ENCODE measurements at regions not wholly inside any gene's neighbourhood (a gene's known extent, or its start where the extent isn't known, plus 50 kb on each side); places are given as distances from the start of the nearest gene placed in this dataset.

DNA sequence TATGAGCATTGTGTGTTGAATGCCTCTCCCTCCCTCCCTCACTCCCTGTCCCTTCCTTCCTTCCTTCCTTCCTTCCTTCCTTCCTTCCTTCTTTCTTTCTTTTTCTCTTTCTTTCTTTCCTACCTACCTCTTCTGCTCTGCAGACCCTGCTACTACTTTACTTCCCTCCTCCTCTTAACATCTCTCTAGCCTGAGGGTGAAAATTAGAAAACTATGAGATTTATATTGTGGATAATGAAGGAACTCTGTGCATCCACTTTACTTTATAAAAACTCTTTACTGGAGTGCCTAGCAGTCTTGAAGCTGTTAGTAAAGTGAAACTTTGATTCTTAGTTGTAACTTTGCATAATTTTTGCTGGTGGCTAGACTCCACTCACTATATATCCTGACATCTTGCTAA lies 572.2 kb downstream of the RWDD3 start:
- H3K27me3 Mint-ChIP-seq: no peaks in the 10 kb centered on the region
- ATAC-seq (replicated peaks; ENCODE audit: extremely low read depth, poor library complexity, severe bottlenecking) (no peak), DNase-seq (ENCODE audit: low spot score in 2 of 2) (no peak)
- H3K27ac Mint-ChIP-seq (ENCODE audit: low read depth): no peak overlapping the region
- H3K4me3 Mint-ChIP-seq: no peak overlapping the region
- no peaks in the 10 kb centered on the region for H3K36me3 Mint-ChIP-seq (ENCODE audit: insufficient read depth)
- H3K9me3 Mint-ChIP-seq: peaks cover 21% of the 10 kb centered on the region
- no peaks in the 10 kb centered on the region for H3K4me1 Mint-ChIP-seq

DNA sequence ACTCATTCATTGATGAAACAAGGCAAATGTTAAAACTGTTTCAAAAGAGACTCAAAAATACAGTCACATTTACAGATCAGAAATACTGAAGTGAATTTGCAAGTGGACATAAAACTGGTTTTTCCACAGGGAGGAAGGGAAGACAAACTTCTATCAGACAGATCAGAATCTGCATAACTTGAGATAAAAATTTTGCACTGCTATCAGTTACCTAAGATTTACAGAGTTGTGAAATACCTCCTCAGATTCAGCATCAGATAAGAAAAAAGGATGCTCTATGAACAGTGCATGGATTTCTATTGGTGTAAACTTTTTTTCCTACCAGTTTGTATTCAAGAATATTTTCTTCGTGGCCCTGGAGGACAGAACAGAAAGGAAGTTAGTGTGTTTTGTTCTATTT lies 575.4 kb downstream of the RWDD3 start:
- H3K27ac Mint-ChIP-seq (ENCODE audit: low read depth): no peak overlapping the region
- H3K36me3 Mint-ChIP-seq (ENCODE audit: insufficient read depth): no peaks in the 10 kb centered on the region
- H3K4me3 Mint-ChIP-seq: no peak overlapping the region
- peaks cover 27% of the 10 kb centered on the region for H3K9me3 Mint-ChIP-seq
- DNase-seq (ENCODE audit: low spot score in 2 of 2): no peak
- ATAC-seq (replicated peaks; ENCODE audit: extremely low read depth, poor library complexity, severe bottlenecking): no peak
- H3K27me3 Mint-ChIP-seq: no peaks in the 10 kb centered on the region
- no peaks in the 10 kb centered on the region for H3K4me1 Mint-ChIP-seq

DNA sequence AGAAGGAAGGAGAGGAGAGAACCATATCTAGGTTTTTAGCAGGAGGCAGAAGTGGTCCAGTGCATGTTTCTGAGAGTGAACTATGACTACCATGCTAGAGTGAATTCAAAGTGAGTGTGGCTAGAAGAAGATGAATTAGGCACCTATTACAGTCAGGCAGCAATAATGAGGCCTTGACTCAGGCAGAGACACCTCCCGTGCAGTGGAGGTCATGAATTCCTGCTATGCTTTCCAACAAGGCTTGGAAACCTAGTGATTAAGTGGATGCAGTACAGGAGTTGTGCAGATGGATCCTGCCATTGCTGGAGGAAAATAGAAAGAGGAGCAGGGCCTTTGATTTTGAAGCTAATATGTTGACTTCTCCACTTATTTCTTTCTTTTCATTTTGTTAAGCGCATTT lies 581.5 kb downstream of the RWDD3 start:
- H3K27me3 Mint-ChIP-seq: no peaks in the 10 kb centered on the region
- no peaks in the 10 kb centered on the region for H3K36me3 Mint-ChIP-seq (ENCODE audit: insufficient read depth)
- no peaks in the 10 kb centered on the region for H3K4me1 Mint-ChIP-seq
- no peak overlapping the region for H3K27ac Mint-ChIP-seq (ENCODE audit: low read depth)
- DNase-seq (ENCODE audit: low spot score in 2 of 2): no peak
- ATAC-seq (replicated peaks; ENCODE audit: extremely low read depth, poor library complexity, severe bottlenecking): no peak
- peaks cover 14% of the 10 kb centered on the region for H3K9me3 Mint-ChIP-seq
- no peak overlapping the region for H3K4me3 Mint-ChIP-seq

DNA sequence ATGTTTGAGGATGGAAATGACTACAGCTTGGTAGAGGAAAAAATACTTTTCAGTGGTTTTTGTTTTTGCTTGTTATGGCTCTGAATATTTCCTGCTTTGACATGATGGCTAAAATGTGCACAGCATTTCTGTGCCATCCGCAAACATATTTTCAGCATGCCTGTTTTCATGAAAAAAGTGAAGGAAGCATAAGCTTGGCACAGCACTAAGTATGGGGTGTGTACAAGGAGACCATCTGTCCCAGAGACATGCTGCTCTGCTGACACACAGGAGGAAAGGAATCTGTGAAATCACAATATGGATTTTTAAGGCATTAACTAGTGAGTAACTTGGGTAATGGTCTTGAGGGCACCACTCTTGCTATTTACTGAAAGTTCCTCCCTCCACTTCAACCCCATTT lies 595.5 kb downstream of the RWDD3 start:
- H3K27me3 Mint-ChIP-seq: no peaks in the 10 kb centered on the region
- H3K27ac Mint-ChIP-seq (ENCODE audit: low read depth): no peak overlapping the region
- peaks cover 26% of the 10 kb centered on the region for H3K9me3 Mint-ChIP-seq
- ATAC-seq (replicated peaks; ENCODE audit: extremely low read depth, poor library complexity, severe bottlenecking): no peak
- no peak overlapping the region for H3K4me3 Mint-ChIP-seq
- DNase-seq (ENCODE audit: low spot score in 2 of 2): no peak
- no peaks in the 10 kb centered on the region for H3K4me1 Mint-ChIP-seq
- no peaks in the 10 kb centered on the region for H3K36me3 Mint-ChIP-seq (ENCODE audit: insufficient read depth)

DNA sequence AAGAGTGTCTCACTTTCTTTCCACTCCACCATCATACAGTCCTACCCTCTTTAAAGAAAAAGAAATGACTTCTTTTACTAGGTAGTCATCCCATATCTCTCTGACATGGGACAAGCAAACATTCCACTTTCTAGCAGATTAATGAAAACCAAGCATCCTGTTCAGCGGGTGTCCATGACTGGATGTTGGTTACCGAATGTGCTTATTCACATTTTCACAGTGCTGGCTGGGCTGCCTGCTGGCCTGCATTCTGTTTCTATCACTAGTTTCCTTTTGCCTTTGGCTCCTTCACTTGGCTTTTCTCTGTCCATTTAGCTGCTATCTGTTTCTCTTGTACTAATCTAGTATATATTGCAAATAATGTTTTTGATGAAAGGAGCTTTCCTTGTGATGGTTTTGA lies 598.4 kb downstream of the RWDD3 start:
- Mint-ChIP-seq H3K4me3 (no peak overlapping the region), H3K27ac (ENCODE audit: low read depth) (no peak overlapping the region), H3K9me3 (peaks cover 25% of the 10 kb centered on the region), H3K27me3 (no peaks in the 10 kb centered on the region), H3K36me3 (ENCODE audit: insufficient read depth) (no peaks in the 10 kb centered on the region), H3K4me1 (no peaks in the 10 kb centered on the region)
- ATAC-seq (replicated peaks; ENCODE audit: extremely low read depth, poor library complexity, severe bottlenecking) (no peak), DNase-seq (ENCODE audit: low spot score in 2 of 2) (no peak)

DNA sequence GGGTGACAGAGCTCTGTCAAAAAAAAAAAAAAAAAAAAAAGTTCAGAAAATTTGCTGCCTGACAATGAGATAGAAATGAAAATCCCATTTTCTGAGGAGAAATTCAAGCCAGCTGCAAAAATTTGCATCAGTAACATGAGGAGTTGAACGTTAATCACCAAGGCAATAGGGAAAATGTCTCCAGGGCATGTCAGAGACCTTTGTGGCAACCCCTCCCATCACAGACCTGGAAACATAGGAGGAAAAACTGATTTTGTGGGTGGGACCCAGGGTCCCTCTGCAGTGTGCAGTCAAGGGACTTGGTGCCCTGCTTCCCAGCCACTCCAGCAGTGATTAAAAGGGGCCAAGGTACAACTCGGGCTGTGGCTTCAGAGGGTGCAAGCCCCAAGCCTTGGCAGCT lies 615.4 kb downstream of the RWDD3 start:
- ATAC-seq (replicated peaks; ENCODE audit: extremely low read depth, poor library complexity, severe bottlenecking) (no peak), DNase-seq (ENCODE audit: low spot score in 2 of 2) (no peak)
- H3K27ac Mint-ChIP-seq (ENCODE audit: low read depth): no peak overlapping the region
- no peaks in the 10 kb centered on the region for H3K36me3 Mint-ChIP-seq (ENCODE audit: insufficient read depth)
- H3K9me3 Mint-ChIP-seq: peaks cover 19% of the 10 kb centered on the region
- no peaks in the 10 kb centered on the region for H3K4me1 Mint-ChIP-seq
- no peak overlapping the region for H3K4me3 Mint-ChIP-seq
- H3K27me3 Mint-ChIP-seq: no peaks in the 10 kb centered on the region

DNA sequence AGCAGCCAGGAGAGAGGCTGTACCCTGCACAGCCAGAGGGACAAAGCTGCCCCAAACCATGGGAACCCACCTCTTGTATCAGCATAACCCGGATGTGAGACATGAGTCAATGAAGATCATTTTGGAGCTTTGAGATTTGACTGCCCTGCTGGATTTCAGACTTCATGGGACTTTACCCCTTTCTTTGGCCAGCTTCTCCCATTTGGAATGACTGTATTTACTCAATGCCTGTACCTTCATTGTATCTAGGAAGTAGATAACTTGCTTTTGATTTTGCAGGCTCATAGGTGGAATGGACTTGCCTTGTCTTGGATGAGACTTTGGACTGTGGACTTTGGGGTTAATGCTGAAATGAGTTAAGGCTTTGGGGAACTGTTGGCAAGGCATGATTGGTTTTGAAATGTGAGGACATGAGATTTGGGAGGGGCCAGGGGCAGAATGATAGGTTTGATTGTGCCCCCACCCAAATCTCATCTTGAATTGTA lies 616.2 kb downstream of the RWDD3 start:
- Mint-ChIP-seq H3K4me1 (no peaks in the 10 kb centered on the region), H3K27ac (ENCODE audit: low read depth) (no peak overlapping the region), H3K36me3 (ENCODE audit: insufficient read depth) (no peaks in the 10 kb centered on the region), H3K27me3 (no peaks in the 10 kb centered on the region), H3K4me3 (no peak overlapping the region), H3K9me3 (peaks cover 15% of the 10 kb centered on the region)
- no peak for DNase-seq (ENCODE audit: low spot score in 2 of 2)
- no peak for ATAC-seq (replicated peaks; ENCODE audit: extremely low read depth, poor library complexity, severe bottlenecking)

DNA sequence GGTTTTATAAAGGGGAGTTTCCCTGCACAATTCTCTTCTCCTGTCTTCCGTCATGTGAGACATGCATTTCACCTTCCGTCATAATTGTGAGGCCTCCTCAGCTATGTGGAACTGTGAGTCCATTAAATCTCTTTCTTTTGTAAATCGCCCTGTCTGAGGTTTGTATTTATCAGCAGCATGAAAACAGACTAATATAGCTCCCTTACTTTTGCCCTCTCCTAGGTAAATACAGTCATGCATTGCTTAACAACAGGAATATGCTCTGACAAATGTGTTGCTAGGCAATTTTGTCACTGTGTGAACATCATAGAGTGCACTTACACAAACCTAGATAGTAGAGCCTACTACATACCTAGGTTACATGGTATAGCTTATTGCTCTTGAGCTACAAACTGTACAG lies 616.8 kb downstream of the RWDD3 start:
- Mint-ChIP-seq H3K27ac (ENCODE audit: low read depth) (no peak overlapping the region), H3K9me3 (peaks cover 15% of the 10 kb centered on the region), H3K27me3 (no peaks in the 10 kb centered on the region), H3K36me3 (ENCODE audit: insufficient read depth) (no peaks in the 10 kb centered on the region), H3K4me3 (no peak overlapping the region), H3K4me1 (no peaks in the 10 kb centered on the region)
- no peak for DNase-seq (ENCODE audit: low spot score in 2 of 2)
- no peak for ATAC-seq (replicated peaks; ENCODE audit: extremely low read depth, poor library complexity, severe bottlenecking)

DNA sequence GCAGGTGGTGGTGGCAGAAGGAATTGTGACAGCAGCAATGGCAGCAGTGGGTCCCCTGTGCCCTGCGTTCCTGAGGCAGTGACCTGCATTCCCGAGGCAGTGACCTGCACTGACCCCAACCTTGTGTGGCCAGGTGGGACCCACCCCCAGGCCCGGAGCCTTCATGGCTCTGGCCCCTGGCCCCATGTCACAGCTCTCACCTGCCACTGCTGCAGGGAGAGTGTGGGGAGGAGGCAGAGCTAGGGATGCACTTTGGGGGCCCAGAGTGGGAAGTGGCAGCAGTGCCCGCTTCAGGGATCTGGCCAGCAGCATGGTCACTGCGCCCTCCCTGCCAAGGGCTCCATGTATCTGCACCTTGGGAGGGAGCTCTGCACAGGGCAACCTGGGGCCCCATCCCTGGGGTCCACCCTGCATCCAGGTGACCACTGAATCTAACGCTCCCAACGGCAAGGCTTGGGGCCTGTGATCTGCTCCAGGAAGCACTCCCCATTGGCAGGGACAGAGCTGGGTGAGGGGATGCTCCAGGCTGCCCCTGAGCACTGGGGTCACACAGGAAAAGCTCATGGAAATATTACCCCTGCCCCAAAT lies 618.6 kb downstream of the RWDD3 start:
- DNase-seq (ENCODE audit: low spot score in 2 of 2) (no peak), ATAC-seq (replicated peaks; ENCODE audit: extremely low read depth, poor library complexity, severe bottlenecking) (no peak)
- H3K4me3 Mint-ChIP-seq: no peak overlapping the region
- H3K27me3 Mint-ChIP-seq: no peaks in the 10 kb centered on the region
- H3K4me1 Mint-ChIP-seq: no peaks in the 10 kb centered on the region
- H3K9me3 Mint-ChIP-seq: peaks cover 15% of the 10 kb centered on the region
- no peak overlapping the region for H3K27ac Mint-ChIP-seq (ENCODE audit: low read depth)
- H3K36me3 Mint-ChIP-seq (ENCODE audit: insufficient read depth): no peaks in the 10 kb centered on the region

DNA sequence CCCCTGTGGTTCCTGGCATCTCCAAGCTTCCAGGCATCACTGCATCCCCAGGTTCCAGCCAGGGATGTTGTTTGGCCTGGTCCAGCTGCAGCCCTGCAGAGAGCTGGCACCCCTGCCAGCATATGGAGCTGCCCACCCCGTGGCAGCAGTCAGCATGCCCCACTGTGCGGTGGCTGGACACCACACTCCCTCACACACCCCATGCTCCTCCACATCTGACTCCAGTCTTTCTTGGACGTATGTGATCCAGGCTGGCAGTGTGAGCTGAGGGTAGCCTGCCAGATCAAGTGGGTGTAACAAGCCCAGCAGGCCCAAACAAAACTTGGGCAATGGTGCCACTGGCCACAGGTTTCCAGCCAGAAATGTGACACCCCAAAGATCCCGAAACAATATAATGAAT lies 620.4 kb downstream of the RWDD3 start:
- no peaks in the 10 kb centered on the region for H3K4me1 Mint-ChIP-seq
- no peak for ATAC-seq (replicated peaks; ENCODE audit: extremely low read depth, poor library complexity, severe bottlenecking)
- H3K9me3 Mint-ChIP-seq: peaks cover 6% of the 10 kb centered on the region
- no peak overlapping the region for H3K4me3 Mint-ChIP-seq
- no peak overlapping the region for H3K27ac Mint-ChIP-seq (ENCODE audit: low read depth)
- no peaks in the 10 kb centered on the region for H3K27me3 Mint-ChIP-seq
- H3K36me3 Mint-ChIP-seq (ENCODE audit: insufficient read depth): no peaks in the 10 kb centered on the region
- DNase-seq (ENCODE audit: low spot score in 2 of 2): no peak

DNA sequence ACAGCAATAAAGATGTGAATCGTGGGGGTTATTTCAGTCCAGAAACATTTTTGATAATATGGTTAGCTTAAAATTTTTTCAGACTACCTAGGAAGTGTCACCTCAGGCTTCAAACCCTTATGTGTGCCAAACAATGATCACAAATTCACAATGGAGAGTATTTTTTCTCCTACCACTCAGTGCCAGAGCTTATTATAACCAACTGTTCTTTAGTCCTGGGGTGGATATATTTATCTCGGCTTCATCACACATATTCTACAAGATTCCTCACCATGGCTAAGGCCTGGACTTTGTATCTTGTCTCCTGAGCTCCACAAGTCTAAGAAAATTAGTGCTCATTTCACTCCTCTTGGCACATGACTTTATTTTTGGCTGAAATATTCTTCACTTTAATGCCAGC lies 629.1 kb downstream of the RWDD3 start:
- no peaks in the 10 kb centered on the region for H3K27me3 Mint-ChIP-seq
- H3K9me3 Mint-ChIP-seq: peaks cover 15% of the 10 kb centered on the region
- H3K4me3 Mint-ChIP-seq: no peak overlapping the region
- no peak for ATAC-seq (replicated peaks; ENCODE audit: extremely low read depth, poor library complexity, severe bottlenecking)
- H3K4me1 Mint-ChIP-seq: no peaks in the 10 kb centered on the region
- DNase-seq (ENCODE audit: low spot score in 2 of 2): no peak
- H3K27ac Mint-ChIP-seq (ENCODE audit: low read depth): no peak overlapping the region
- H3K36me3 Mint-ChIP-seq (ENCODE audit: insufficient read depth): no peaks in the 10 kb centered on the region

DNA sequence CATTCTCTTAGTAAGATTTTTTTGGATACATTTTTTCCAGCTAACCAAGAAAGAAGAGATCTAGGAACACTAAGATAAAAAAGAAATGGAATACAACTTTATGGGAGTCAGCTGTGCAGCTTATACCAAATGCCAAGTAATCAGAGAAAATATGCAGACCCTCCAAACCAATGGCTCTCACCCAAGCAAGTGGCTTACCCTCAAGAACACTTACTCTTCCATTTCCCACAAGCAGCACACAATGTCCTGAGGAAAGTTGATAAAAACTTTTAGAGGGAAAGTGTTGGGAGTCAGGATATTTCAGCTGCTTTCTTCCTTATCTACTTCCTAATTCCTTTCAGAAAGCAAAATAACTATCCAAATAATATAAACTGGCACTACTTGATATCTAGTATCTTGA lies 631.8 kb downstream of the RWDD3 start:
- Mint-ChIP-seq H3K4me1 (no peaks in the 10 kb centered on the region), H3K27ac (ENCODE audit: low read depth) (no peak overlapping the region), H3K27me3 (no peaks in the 10 kb centered on the region), H3K9me3 (peaks cover 14% of the 10 kb centered on the region), H3K36me3 (ENCODE audit: insufficient read depth) (no peaks in the 10 kb centered on the region), H3K4me3 (no peak overlapping the region)
- ATAC-seq (replicated peaks; ENCODE audit: extremely low read depth, poor library complexity, severe bottlenecking) (no peak), DNase-seq (ENCODE audit: low spot score in 2 of 2) (no peak)

DNA sequence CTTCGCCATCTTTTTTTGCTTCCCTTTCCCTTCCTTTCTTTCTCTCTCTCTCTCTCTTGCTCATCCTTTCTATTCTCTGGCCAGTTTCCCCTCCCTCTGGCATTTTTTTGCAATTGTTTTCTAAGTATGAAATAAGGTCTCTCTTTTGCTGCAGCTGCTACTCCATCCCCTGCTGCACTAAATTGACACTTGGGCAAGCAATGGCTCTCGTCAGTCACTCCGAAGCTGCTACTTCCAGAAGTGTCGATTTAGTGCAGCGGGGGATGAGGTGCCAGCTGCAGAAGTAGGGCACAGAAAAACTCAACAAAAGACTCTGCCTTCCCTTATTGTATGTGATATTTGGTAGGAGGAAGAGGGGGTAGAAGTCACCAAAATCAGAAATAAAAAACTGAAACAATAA lies 642.3 kb downstream of the RWDD3 start:
- ATAC-seq (replicated peaks; ENCODE audit: extremely low read depth, poor library complexity, severe bottlenecking): no peak
- Mint-ChIP-seq H3K4me3 (no peak overlapping the region), H3K27ac (ENCODE audit: low read depth) (no peak overlapping the region), H3K4me1 (no peaks in the 10 kb centered on the region), H3K36me3 (ENCODE audit: insufficient read depth) (no peaks in the 10 kb centered on the region), H3K27me3 (no peaks in the 10 kb centered on the region), H3K9me3 (peaks cover 17% of the 10 kb centered on the region)
- DNase-seq (ENCODE audit: low spot score in 2 of 2): no peak
